H9 (cell line): ENCODE measurements at regions not wholly inside any gene's neighbourhood (a gene's known extent, or its start where the extent isn't known, plus 50 kb on each side); places are given as distances from the start of the nearest gene placed in this dataset.

ENCODE experiments used
- DNase-seq: peaks from one replicate; pipeline ENCODE4 v3.0.0-alpha.2; 2017
- H2AFZ ChIP-seq: one replicate; pipeline ENCODE4 v1.6.1; 2013; ENCODE audit warnings: mild to moderate bottlenecking, low read length, control low read depth, moderate library complexity
- H2AK5ac ChIP-seq: 2 replicates; pipeline ENCODE4 v1.6.1; 2013; ENCODE audit warnings: low read length, control low read depth, mixed read lengths; ENCODE audit not compliant: insufficient read length
- H2BK120ac ChIP-seq: one replicate; pipeline ENCODE4 v1.6.1; 2013; ENCODE audit warnings: low read depth, mild to moderate bottlenecking, low read length, control low read depth, inconsistent platforms; ENCODE audit not compliant: poor library complexity, severe bottlenecking
- H2BK12ac ChIP-seq: 2 replicates; pipeline ENCODE4 v1.6.1; 2013; ENCODE audit warnings: low read length, control low read depth, mixed read lengths, low read depth; ENCODE audit not compliant: insufficient read length
- H2BK15ac ChIP-seq: 2 replicates; pipeline ENCODE4 v1.6.1; 2013; ENCODE audit warnings: low read depth, low read length, control low read depth
- H2BK20ac ChIP-seq: one replicate; pipeline ENCODE4 v1.6.1; 2013; ENCODE audit warnings: low read depth, mild to moderate bottlenecking, low read length, control low read depth, inconsistent platforms; ENCODE audit not compliant: poor library complexity, severe bottlenecking
- H2BK5ac ChIP-seq: 2 replicates; pipeline ENCODE4 v1.6.1; 2013; ENCODE audit warnings: low read length, control low read depth, mixed read lengths; ENCODE audit not compliant: insufficient read length
- H3K14ac ChIP-seq: 2 replicates; pipeline ENCODE4 v1.6.1; 2013; ENCODE audit warnings: low read length, control low read depth; ENCODE audit not compliant: insufficient read depth
- H3K18ac ChIP-seq: 2 replicates; pipeline ENCODE4 v1.6.1; 2013; ENCODE audit warnings: low read depth, mild to moderate bottlenecking, mixed read lengths, low read length, control low read depth; ENCODE audit not compliant: insufficient read length
- H3K23ac ChIP-seq: 2 replicates; pipeline ENCODE4 v1.6.1; 2013; ENCODE audit warnings: low read length, control low read depth, mixed read lengths, low read depth; ENCODE audit not compliant: insufficient read length
- H3K23me2 ChIP-seq: 2 replicates; pipeline ENCODE4 v1.6.1; 2013; ENCODE audit warnings: low read depth, mild to moderate bottlenecking, mixed read lengths, low read length, control low read depth; ENCODE audit not compliant: insufficient read length, poor library complexity, severe bottlenecking
- H3K27ac ChIP-seq: 2 replicates; pipeline ENCODE4 v1.5.1; 2013; ENCODE audit warnings: low read length, control low read depth, mixed read lengths, low read depth; ENCODE audit not compliant: insufficient read length
- H3K27me3 ChIP-seq: 2 replicates; pipeline ENCODE4 v1.6.1; 2013; ENCODE audit warnings: low read length, control low read depth, inconsistent platforms; ENCODE audit not compliant: insufficient read depth
- H3K4ac ChIP-seq: 2 replicates; pipeline ENCODE4 v1.6.1; 2013; ENCODE audit warnings: low read depth, mild to moderate bottlenecking, control low read depth, inconsistent platforms, low read length, moderate library complexity
- H3K4me1 ChIP-seq: 2 replicates; pipeline ENCODE4 v1.6.1; 2013; ENCODE audit warnings: low read length, control low read depth, inconsistent platforms; ENCODE audit not compliant: insufficient read depth
- H3K4me2 ChIP-seq: 2 replicates; pipeline ENCODE4 v1.6.1; 2013; ENCODE audit warnings: low read length, control low read depth, mixed read lengths; ENCODE audit not compliant: insufficient read length, insufficient read depth
- H3K56ac ChIP-seq: 2 replicates; pipeline ENCODE4 v1.6.1; 2013; ENCODE audit warnings: low read depth, mild to moderate bottlenecking, mixed read lengths, low read length, control low read depth; ENCODE audit not compliant: insufficient read length
- H3K79me1 ChIP-seq: 2 replicates; pipeline ENCODE4 v1.6.1; 2013; ENCODE audit warnings: low read depth, mild to moderate bottlenecking, moderate library complexity, low read length, control low read depth, inconsistent platforms; ENCODE audit not compliant: insufficient read depth, poor library complexity, severe bottlenecking
- H3K79me2 ChIP-seq: 2 replicates; pipeline ENCODE4 v1.6.1; 2013; ENCODE audit warnings: low read length, control low read depth, inconsistent platforms; ENCODE audit not compliant: insufficient read depth
- H3K9ac ChIP-seq: 2 replicates; pipeline ENCODE4 v1.6.1; 2013; ENCODE audit warnings: low read length, control low read depth, mixed read lengths; ENCODE audit not compliant: insufficient read length; ENCODE audit errors: extremely low read depth
- H3K9me3 ChIP-seq: one replicate; pipeline ENCODE4 v1.6.1; 2013; ENCODE audit warnings: low read depth, low read length, inconsistent platforms; ENCODE audit not compliant: control insufficient read depth
- H3T11ph ChIP-seq: one replicate; pipeline ENCODE4 v1.6.1; 2013; ENCODE audit warnings: mild to moderate bottlenecking, low read length, control low read depth, inconsistent platforms
- H4K20me1 ChIP-seq: one replicate; pipeline ENCODE4 v1.6.1; 2013; ENCODE audit not compliant: control insufficient read depth, insufficient read length, insufficient read depth
- H4K5ac ChIP-seq: 2 replicates; pipeline ENCODE4 v1.6.1; 2013; ENCODE audit warnings: low read depth, mild to moderate bottlenecking, mixed read lengths, low read length, control low read depth; ENCODE audit not compliant: insufficient read length
- H4K8ac ChIP-seq: replicated peaks from 2 replicates; pipeline ENCODE4 v1.6.1; 2013; ENCODE audit warnings: low read length, control low read depth, mixed read lengths, low read depth; ENCODE audit not compliant: insufficient read length
- H4K91ac ChIP-seq: 2 replicates; pipeline ENCODE4 v1.6.1; 2013; ENCODE audit warnings: low read depth, mild to moderate bottlenecking, moderate library complexity, mixed read lengths, low read length, control low read depth; ENCODE audit not compliant: insufficient read length
- H3K27ac Mint-ChIP-seq, 3 experiments: 2 replicates in 2 of 3; 3 replicates in 1 of 3; pipeline ENCODE4 v1.8.0; 2020 to 2021; ENCODE audit warnings: mixed read lengths in 3 of 3, mild to moderate bottlenecking in 1 of 3, moderate library complexity in 1 of 3
- H3K27me3 Mint-ChIP-seq: 2 replicates; pipeline ENCODE4 v1.8.0; 2021; ENCODE audit warnings: low read depth, mild to moderate bottlenecking, moderate library complexity, mixed read lengths
- H3K36me3 Mint-ChIP-seq, 3 experiments: 2 replicates in 2 of 3; 3 replicates in 1 of 3; pipeline ENCODE4 v1.8.0; 2020 to 2021; ENCODE audit warnings: low read depth in 3 of 3, mixed read lengths in 3 of 3; ENCODE audit not compliant: insufficient read depth in 1 of 3
- H3K4me1 Mint-ChIP-seq, 2 experiments: 2 replicates each; pipeline ENCODE4 v1.8.0; 2020; ENCODE audit warnings: mixed read lengths in 2 of 2
- H3K4me3 Mint-ChIP-seq, 2 experiments: 2 replicates in 1 of 2; 3 replicates in 1 of 2; pipeline ENCODE4 v1.8.0; 2020 to 2021; ENCODE audit warnings: mild to moderate bottlenecking in 2 of 2, mixed read lengths in 2 of 2, moderate library complexity in 1 of 2
- H3K9me3 Mint-ChIP-seq, 2 experiments: 2 replicates in 1 of 2; 3 replicates in 1 of 2; pipeline ENCODE4 v1.8.0; 2020; ENCODE audit warnings: mild to moderate bottlenecking in 2 of 2, mixed read lengths in 2 of 2, moderate library complexity in 1 of 2
- WGBS: extraction: QIAGEN DNeasy Blood & Tissue Kit; methylation state at CpG from one replicate; pipeline ENCODE4 v1.1.7; 2013; ENCODE audit warnings: missing lambda C conversion rate, low lambda C conversion rate, mixed read lengths; ENCODE audit not compliant: insufficient read length; ENCODE audit errors: extremely low coverage; 5-methylcytosine and 5-hydroxymethylcytosine counted together
- TF ChIP-seq, protein P1 (sequence below): fragments of 200-600 bp; sonication (generic); conservative IDR thresholded peaks from 3 replicates; pipeline ENCODE4 v1.8.0; 2021; ENCODE audit warnings: antibody characterized with exemption, mild to moderate bottlenecking

DNA sequence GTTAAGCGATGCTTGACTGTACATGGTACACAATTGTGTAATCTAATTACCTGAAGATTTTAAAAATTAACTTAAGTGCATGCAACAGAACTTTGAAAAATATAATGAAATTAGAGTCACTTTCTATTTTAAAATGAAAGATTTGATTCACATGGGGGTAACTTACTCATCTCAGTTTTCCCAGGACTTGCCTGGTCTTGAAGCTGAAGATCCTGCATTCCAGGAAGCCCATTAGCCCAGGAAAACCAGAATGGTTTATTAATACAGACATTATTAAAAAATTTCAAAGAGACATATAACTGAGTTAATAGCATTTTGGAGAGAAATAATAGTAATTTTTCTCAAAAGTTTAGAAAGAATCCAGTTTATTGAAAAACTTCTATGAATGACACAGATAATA lies 190.6 kb downstream of the SIM1 start:
- Histone ChIP-seq H3K4me1 (peaks cover 2% of the 10 kb centered on the region; the same call in 1 of the 2 replicates), H2AFZ (no peak overlapping the region), H2BK15ac (no peak overlapping the region), H3K27me3 (no peaks in the 10 kb centered on the region), H3K79me1 (no peaks in the 10 kb centered on the region), H3K9me3 (no peaks in the 10 kb centered on the region), H3K14ac (no peak overlapping the region), H2BK20ac (no peak overlapping the region), H3K4me2 (no peak overlapping the region), H3K27ac (no peak overlapping the region), H4K91ac (no peak overlapping the region), H3K9ac (no peak overlapping the region), H3K18ac (no peak overlapping the region), H3K56ac (no peak overlapping the region), H3T11ph (no peak overlapping the region), H3K4ac (no peak overlapping the region), H2AK5ac (no peak overlapping the region), H3K23ac (no peak overlapping the region), H4K5ac (no peak overlapping the region), H3K79me2 (no peaks in the 10 kb centered on the region), H2BK5ac (no peak overlapping the region), H4K20me1 (no peaks in the 10 kb centered on the region), H4K8ac (no peak overlapping the region), H3K23me2 (no peaks in the 10 kb centered on the region), H2BK120ac (no peak overlapping the region), H2BK12ac (no peak overlapping the region)
- H3K27me3 Mint-ChIP-seq = no peaks in the 10 kb centered on the region
- H3K36me3 Mint-ChIP-seq = peaks cover 0 to 16% (median 6%) of the 10 kb centered on the region in 3 experiments; a peak in 4 of 7 replicates
- no peak overlapping the region for H3K27ac Mint-ChIP-seq
- H3K9me3 Mint-ChIP-seq = peaks cover 7 to 10% of the 10 kb centered on the region in 2 experiments; a peak in 2 of 5 replicates
- H3K4me3 Mint-ChIP-seq = no peak overlapping the region
- no CpG with 5 or more reads among the region's 1 CpG for WGBS
- DNase-seq = no peak
- H3K4me1 Mint-ChIP-seq = peaks cover 12 to 13% of the 10 kb centered on the region in 2 experiments
- TF ChIP-seq, protein P1, sequence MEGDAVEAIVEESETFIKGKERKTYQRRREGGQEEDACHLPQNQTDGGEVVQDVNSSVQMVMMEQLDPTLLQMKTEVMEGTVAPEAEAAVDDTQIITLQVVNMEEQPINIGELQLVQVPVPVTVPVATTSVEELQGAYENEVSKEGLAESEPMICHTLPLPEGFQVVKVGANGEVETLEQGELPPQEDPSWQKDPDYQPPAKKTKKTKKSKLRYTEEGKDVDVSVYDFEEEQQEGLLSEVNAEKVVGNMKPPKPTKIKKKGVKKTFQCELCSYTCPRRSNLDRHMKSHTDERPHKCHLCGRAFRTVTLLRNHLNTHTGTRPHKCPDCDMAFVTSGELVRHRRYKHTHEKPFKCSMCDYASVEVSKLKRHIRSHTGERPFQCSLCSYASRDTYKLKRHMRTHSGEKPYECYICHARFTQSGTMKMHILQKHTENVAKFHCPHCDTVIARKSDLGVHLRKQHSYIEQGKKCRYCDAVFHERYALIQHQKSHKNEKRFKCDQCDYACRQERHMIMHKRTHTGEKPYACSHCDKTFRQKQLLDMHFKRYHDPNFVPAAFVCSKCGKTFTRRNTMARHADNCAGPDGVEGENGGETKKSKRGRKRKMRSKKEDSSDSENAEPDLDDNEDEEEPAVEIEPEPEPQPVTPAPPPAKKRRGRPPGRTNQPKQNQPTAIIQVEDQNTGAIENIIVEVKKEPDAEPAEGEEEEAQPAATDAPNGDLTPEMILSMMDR = no peak
